AG04450 (cell line): ENCODE measurements at regions not wholly inside any gene's neighbourhood (a gene's known extent, or its start where the extent isn't known, plus 50 kb on each side); places are given as distances from the start of the nearest gene placed in this dataset.

Source experiments
- CTCF ChIA-PET: fragments of 300-600, 350-600 bp; formaldehyde crosslinking; extraction: SDS; loops from one replicate; lab custom pipeline; 2022; ENCODE audit warnings: antibody characterized with exemption, inconsistent platforms; lab: Charles Lee
- POLR2A ChIA-PET: fragments of 350-600 bp; formaldehyde crosslinking; extraction: SDS; loops from one replicate; lab custom pipeline; 2021; ENCODE audit warnings: antibody characterized with exemption, inconsistent platforms; lab: Yijun Ruan, JAX
- DNase-seq: peaks from one replicate; pipeline ENCODE4 v3.0.0-alpha.2; 2011; ENCODE audit warnings: low read depth, low spot score
- H3K27ac ChIP-seq: one replicate; pipeline ENCODE4 v1.5.1; 2012; ENCODE audit warnings: low read depth, low read length, control low read depth
- H3K27me3 ChIP-seq: one replicate; pipeline ENCODE4 v1.6.0; 2012; ENCODE audit warnings: low read length; ENCODE audit not compliant: control insufficient read depth, insufficient read depth
- H3K4me3 ChIP-seq: 2 replicates; pipeline ENCODE4 v1.5.1; 2011; ENCODE audit warnings: mild to moderate bottlenecking, low read depth, low read length, control low read depth
- H3K9me3 ChIP-seq: 2 replicates; pipeline ENCODE4 v1.5.1; 2012; ENCODE audit warnings: low read length; ENCODE audit not compliant: control insufficient read depth, insufficient read depth
- TF ChIP-seq, protein P1 (sequence below): IDR thresholded peaks from 2 replicates; pipeline ENCODE4 v1.5.1; 2011; ENCODE audit warnings: low read depth, low read length, control low read depth, inconsistent platforms

DNA sequence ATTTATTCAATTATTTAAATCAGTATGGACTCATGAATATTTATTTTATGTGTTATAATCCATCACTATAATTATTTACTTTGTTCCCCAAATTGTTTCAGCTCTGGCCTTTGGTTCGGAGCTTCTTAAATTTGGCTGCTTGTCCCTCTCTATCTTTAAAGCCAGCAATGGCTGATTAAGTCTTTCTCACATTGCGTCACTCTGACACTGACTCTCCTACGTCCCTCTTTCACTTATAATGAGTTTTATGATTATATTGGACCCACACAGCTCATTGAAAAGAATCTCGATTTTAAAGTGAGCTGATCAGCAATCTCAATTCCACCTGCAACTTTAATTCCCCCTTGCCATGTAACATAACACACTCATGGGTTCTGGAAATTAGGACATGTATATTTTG lies 185.2 kb upstream of the SLC39A10 start:
- TF ChIP-seq, protein P1, sequence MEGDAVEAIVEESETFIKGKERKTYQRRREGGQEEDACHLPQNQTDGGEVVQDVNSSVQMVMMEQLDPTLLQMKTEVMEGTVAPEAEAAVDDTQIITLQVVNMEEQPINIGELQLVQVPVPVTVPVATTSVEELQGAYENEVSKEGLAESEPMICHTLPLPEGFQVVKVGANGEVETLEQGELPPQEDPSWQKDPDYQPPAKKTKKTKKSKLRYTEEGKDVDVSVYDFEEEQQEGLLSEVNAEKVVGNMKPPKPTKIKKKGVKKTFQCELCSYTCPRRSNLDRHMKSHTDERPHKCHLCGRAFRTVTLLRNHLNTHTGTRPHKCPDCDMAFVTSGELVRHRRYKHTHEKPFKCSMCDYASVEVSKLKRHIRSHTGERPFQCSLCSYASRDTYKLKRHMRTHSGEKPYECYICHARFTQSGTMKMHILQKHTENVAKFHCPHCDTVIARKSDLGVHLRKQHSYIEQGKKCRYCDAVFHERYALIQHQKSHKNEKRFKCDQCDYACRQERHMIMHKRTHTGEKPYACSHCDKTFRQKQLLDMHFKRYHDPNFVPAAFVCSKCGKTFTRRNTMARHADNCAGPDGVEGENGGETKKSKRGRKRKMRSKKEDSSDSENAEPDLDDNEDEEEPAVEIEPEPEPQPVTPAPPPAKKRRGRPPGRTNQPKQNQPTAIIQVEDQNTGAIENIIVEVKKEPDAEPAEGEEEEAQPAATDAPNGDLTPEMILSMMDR = no peak
- ChIA-PET POLR2A (no interaction called here), CTCF (no interaction called here)
- DNase-seq = no peak
- Histone ChIP-seq H3K27me3 (no peaks in the 10 kb centered on the region), H3K9me3 (no peaks in the 10 kb centered on the region; the same call in 1 of the 2 replicates), H3K27ac (no peak overlapping the region), H3K4me3 (no peak overlapping the region)

DNA sequence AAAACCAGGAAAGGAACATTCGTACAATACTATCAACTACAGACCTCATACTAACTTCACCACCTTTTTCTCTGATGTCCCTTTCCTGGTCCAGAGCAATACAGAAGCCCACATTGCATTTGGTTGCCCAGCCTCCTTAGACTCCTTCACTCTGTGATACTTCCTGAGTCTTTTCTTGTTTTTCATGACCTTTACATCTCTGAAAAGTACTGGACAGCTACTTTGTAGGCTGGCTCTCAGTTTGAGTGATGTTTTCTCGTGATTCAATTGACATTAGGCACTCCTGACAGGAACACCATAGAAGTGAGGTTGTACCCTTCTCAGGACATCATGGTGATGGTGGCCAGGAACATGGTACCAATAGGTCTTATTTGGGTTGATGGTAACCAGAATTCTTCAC lies 185.9 kb upstream of the SLC39A10 start:
- ChIA-PET CTCF (no interaction called here), POLR2A (no interaction called here)
- Histone ChIP-seq H3K27ac (no peak overlapping the region), H3K9me3 (no peaks in the 10 kb centered on the region), H3K4me3 (no peak overlapping the region), H3K27me3 (no peaks in the 10 kb centered on the region)
- DNase-seq = no peak
- TF ChIP-seq, protein P1 = no peak

DNA sequence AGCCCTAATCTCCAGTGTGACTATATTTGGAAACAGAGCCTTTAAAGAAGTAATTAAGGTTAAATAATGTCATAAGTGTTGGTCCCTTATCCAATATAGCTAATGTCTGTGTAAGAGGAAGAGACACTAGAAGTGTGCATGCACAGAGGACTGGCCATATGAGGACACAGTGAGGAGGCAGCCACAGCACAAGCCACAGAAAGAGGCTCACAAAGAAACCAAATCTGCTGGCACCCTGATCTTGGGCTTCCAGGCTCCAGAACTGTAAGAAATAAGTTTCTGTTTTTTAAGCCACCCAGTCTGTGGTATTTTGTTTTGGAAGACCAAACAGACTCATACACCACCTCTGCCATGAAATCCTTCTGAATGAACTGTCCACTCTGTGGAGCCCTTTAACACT lies 186.4 kb upstream of the SLC39A10 start:
- no peak for DNase-seq
- ChIA-PET POLR2A (interaction anchor here (0.8 kb wide), 1 partner anchor 13 kb away, joined by 3 read pairs; no protein-coding TSS in a partner anchor), CTCF (no interaction called here)
- H3K9me3 ChIP-seq = no peaks in the 10 kb centered on the region
- TF ChIP-seq, protein P1 = no peak
- H3K27me3 ChIP-seq = no peaks in the 10 kb centered on the region
- H3K4me3 ChIP-seq = no peak overlapping the region
- no peak overlapping the region for H3K27ac ChIP-seq

DNA sequence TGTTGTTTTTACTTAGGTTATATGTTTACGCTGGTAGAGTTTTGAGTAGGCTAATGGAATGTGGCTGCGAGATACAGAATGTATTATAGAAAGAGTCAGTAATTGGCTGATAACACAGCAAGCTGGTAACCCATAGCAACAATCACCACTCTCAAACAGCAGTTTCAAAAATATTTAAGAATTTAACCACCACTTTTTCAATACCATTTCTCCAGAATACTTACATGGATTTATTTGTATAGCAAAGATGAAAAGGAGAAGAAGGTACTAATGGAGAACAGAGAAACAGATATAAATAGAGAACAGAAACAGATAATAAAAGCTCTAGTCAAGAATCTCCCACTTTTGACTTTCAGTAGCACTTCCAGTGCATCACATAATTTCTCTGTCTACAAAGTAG lies 188.3 kb upstream of the SLC39A10 start:
- Histone ChIP-seq H3K27me3 (no peaks in the 10 kb centered on the region), H3K4me3 (no peak overlapping the region), H3K27ac (no peak overlapping the region), H3K9me3 (no peaks in the 10 kb centered on the region)
- ChIA-PET CTCF (interaction anchor here (1.5 kb wide), 1 partner anchor 188 kb away, joined by 6 read pairs; the partner anchor contains the start of gene SLC39A10), POLR2A (no interaction called here)
- TF ChIP-seq, protein P1 = no peak
- no peak for DNase-seq

DNA sequence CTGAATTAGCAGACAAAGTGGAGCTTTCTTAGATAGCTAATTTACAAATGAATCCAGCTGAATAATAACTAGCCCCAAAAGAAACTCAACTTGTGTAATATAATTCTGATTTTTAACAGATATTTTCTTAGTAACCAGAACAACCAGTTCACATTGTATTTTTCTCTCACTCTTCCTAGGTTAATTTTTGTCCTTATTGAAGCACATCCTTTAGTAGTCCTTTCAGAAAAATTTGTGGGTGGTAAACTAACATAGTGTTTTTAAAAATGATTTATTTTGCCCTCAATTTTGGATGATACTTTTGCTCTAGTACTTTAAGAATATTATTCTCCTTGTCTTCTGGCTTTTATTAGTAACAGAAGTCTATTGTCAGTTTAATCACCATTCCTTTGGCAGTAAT lies 190.6 kb upstream of the SLC39A10 start:
- Histone ChIP-seq H3K9me3 (no peaks in the 10 kb centered on the region), H3K27ac (no peak overlapping the region), H3K27me3 (no peaks in the 10 kb centered on the region), H3K4me3 (no peak overlapping the region)
- DNase-seq = no peak
- POLR2A ChIA-PET = no interaction called here
- CTCF ChIA-PET = no interaction called here
- TF ChIP-seq, protein P1 = no peak
